GM23338 (cell line): ENCODE measurements at regions not wholly inside any gene's neighbourhood (a gene's known extent, or its start where the extent isn't known, plus 50 kb on each side); places are given as distances from the start of the nearest gene placed in this dataset.

Source experiments
- ATAC-seq: fragments of 200-7000 bp; cut with Tn5 transposase; 3 replicates; pipeline ENCODE4 v1.9.1; 2020
- DNase-seq: peaks from one replicate; pipeline ENCODE4 v3.0.0-alpha.2; 2015; ENCODE audit warnings: low spot score
- H2AFZ ChIP-seq: fragments of 200-600 bp; sonication (generic); 2 replicates; pipeline ENCODE4 v1.8.0; 2016; ENCODE audit warnings: antibody characterized with exemption, mild to moderate bottlenecking, moderate library complexity
- H3F3A ChIP-seq: fragments of 200-600 bp; sonication (generic); replicated peaks from 2 replicates; pipeline ENCODE4 v1.8.0; 2017; ENCODE audit warnings: antibody characterized with exemption, mixed run types, low read depth
- H3K27ac ChIP-seq: fragments of 200-600 bp; sonication (generic); 2 replicates; pipeline ENCODE4 v1.6.1; 2016; ENCODE audit warnings: low read depth
- H3K27me3 ChIP-seq: fragments of 200-600 bp; sonication (generic); 2 replicates; pipeline ENCODE4 v1.8.0; 2016; ENCODE audit warnings: mild to moderate bottlenecking, mixed run types, moderate library complexity; ENCODE audit not compliant: insufficient read depth
- H3K36me3 ChIP-seq: fragments of 200-600 bp; sonication (generic); 2 replicates; pipeline ENCODE4 v1.8.0; 2016; ENCODE audit warnings: mild to moderate bottlenecking; ENCODE audit not compliant: insufficient read depth
- H3K4me1 ChIP-seq: fragments of 200-600 bp; sonication (generic); 2 replicates; pipeline ENCODE4 v1.8.0; 2016; ENCODE audit warnings: mild to moderate bottlenecking, moderate library complexity; ENCODE audit not compliant: insufficient read depth
- H3K4me2 ChIP-seq: fragments of 200-600 bp; sonication (generic); 2 replicates; pipeline ENCODE4 v1.7.1; 2017; ENCODE audit warnings: mixed run types
- H3K4me3 ChIP-seq: fragments of 200-600 bp; sonication (generic); 2 replicates; pipeline ENCODE4 v1.6.1; 2016; ENCODE audit warnings: mixed run types
- H3K79me2 ChIP-seq: fragments of 200-600 bp; sonication (generic); replicated peaks from 2 replicates; pipeline ENCODE4 v1.8.0; 2017; ENCODE audit warnings: mild to moderate bottlenecking; ENCODE audit not compliant: insufficient read depth
- H3K9me2 ChIP-seq: fragments of 200-600 bp; sonication (generic); 2 replicates; pipeline ENCODE4 v1.8.0; 2017; ENCODE audit not compliant: insufficient read depth
- H4K20me1 ChIP-seq: fragments of 200-600 bp; sonication (generic); replicated peaks from 2 replicates; pipeline ENCODE4 v1.8.0; 2017; ENCODE audit warnings: mild to moderate bottlenecking; ENCODE audit not compliant: insufficient read depth
- H3K27ac Mint-ChIP-seq: 2 replicates; pipeline ENCODE4 v1.8.0; 2020; ENCODE audit warnings: inconsistent platforms, mild to moderate bottlenecking, moderate library complexity, mixed read lengths
- H3K27me3 Mint-ChIP-seq: 3 replicates; pipeline ENCODE4 v1.8.0; 2022; ENCODE audit warnings: low read depth, mild to moderate bottlenecking, moderate library complexity, mixed read lengths, inconsistent platforms; ENCODE audit not compliant: insufficient read depth, poor library complexity
- H3K36me3 Mint-ChIP-seq: 3 replicates; pipeline ENCODE4 v1.8.0; 2021; ENCODE audit warnings: low read depth, mild to moderate bottlenecking, inconsistent platforms, moderate library complexity, mixed read lengths
- H3K4me1 Mint-ChIP-seq: 3 replicates; pipeline ENCODE4 v1.8.0; 2020; ENCODE audit warnings: mild to moderate bottlenecking, inconsistent platforms, mixed read lengths
- H3K4me3 Mint-ChIP-seq: 3 replicates; pipeline ENCODE4 v1.8.0; 2021; ENCODE audit warnings: moderate library complexity, mild to moderate bottlenecking, inconsistent platforms, mixed read lengths
- H3K9me3 Mint-ChIP-seq: 3 replicates; pipeline ENCODE4 v1.8.0; 2020; ENCODE audit warnings: moderate library complexity, mild to moderate bottlenecking, inconsistent platforms, mixed read lengths
- CREB1 ChIP-seq: fragments of 250-450 bp; sonication (Bioruptor Pico); IDR thresholded peaks from 2 replicates; pipeline ENCODE4 v1.5.0; 2020; ENCODE audit warnings: low read depth, mild to moderate bottlenecking, moderate library complexity
- EZH2phosphoT487 ChIP-seq: fragments of 200-600 bp; sonication (generic); IDR thresholded peaks from one replicate; pipeline ENCODE4 v1.8.1; 2018; ENCODE audit warnings: antibody characterized with exemption; ENCODE audit not compliant: unreplicated experiment
- JUNB ChIP-seq: IDR thresholded peaks from one replicate; pipeline ENCODE4 v1.6.1; 2016; ENCODE audit warnings: antibody characterized with exemption; ENCODE audit not compliant: unreplicated experiment
- NANOG ChIP-seq: IDR thresholded peaks from 2 replicates; pipeline ENCODE4 v1.6.1; 2016; ENCODE audit warnings: antibody characterized with exemption, borderline replicate concordance
- POLR2AphosphoS5 ChIP-seq: IDR thresholded peaks from 2 replicates; pipeline ENCODE4 v1.6.1; 2016; ENCODE audit warnings: antibody characterized with exemption, low read depth
- STAT1 ChIP-seq: IDR thresholded peaks from one replicate; pipeline ENCODE4 v1.6.1; 2016; ENCODE audit warnings: antibody characterized with exemption; ENCODE audit not compliant: unreplicated experiment
- ZNF114 ChIP-seq: fragments of 250-450 bp; sonication (Bioruptor Pico); IDR thresholded peaks from 2 replicates; pipeline ENCODE4 v1.5.0; 2020; ENCODE audit warnings: mild to moderate bottlenecking, moderate library complexity
- ZNF331 ChIP-seq: fragments of 250-450 bp; sonication (Bioruptor Pico); IDR thresholded peaks from 2 replicates; pipeline ENCODE4 v1.5.0; 2020; ENCODE audit warnings: low read depth, mild to moderate bottlenecking, moderate library complexity
- TF ChIP-seq, protein P1 (sequence below), 2 experiments: fragments of 200-600 bp in 1 of 2; sonication (generic) in 1 of 2; conservative IDR thresholded peaks; 2 replicates each; pipeline versions ENCODE4 v1.5.1 to v1.6.1; 2016 to 2017; ENCODE audit warnings: antibody characterized with exemption in 2 of 2, low read depth in 2 of 2, mild to moderate bottlenecking in 2 of 2, moderate library complexity in 1 of 2
- TF ChIP-seq, protein P2 (sequence below): IDR thresholded peaks from 2 replicates; pipeline ENCODE4 v1.6.1; 2016; ENCODE audit warnings: antibody characterized with exemption
- TF ChIP-seq, protein P3 (sequence below): IDR thresholded peaks from one replicate; pipeline ENCODE4 v1.6.1; 2018; ENCODE audit warnings: antibody characterized with exemption; ENCODE audit not compliant: unreplicated experiment
- TF ChIP-seq, protein P4 (sequence below): fragments of 250-450 bp; sonication (Bioruptor Pico); IDR thresholded peaks from 2 replicates; pipeline ENCODE4 v1.5.0; 2020; ENCODE audit warnings: mild to moderate bottlenecking, moderate library complexity

DNA sequence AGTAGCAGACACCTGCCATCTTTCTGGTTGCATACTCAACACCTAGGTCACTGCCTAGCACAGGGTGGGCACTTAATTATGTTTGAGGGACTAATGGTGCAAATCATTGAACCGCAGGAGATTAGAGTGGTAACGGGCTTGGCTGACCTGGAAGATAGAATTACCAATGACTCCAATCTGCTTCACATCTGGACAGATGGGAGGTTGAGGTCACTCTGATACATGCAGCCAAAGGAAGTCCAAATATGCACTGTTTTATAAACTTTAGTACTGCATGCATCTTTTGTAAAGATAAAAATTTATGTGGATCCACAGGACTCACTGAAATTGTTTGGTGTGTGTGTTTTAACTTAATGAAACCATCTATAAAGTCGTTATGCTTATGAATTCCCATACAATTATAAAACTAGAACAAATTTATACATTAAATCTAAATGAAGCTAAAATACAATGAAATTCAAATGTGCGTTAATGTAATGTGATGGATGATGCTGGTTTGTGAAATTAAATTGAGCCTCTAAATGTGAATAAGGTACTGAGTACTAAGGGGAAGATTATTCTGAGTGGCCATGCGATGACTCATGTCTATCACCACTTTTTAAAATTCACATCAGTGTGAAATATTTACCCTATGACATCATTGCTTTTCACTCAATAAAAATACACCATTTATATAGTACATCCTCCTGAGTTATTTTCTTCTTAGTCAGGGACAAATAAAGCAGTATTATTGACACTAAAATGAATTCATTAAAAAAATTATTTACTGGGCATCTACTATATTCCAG lies 224.7 kb upstream of the FAM78B start:
- Histone ChIP-seq H3F3A (no peaks in the 10 kb centered on the region), H3K9me2 (peaks cover 8% of the 10 kb centered on the region), H2AFZ (no peak overlapping the region), H3K4me1 (no peaks in the 10 kb centered on the region), H3K79me2 (no peaks in the 10 kb centered on the region), H3K4me2 (no peak overlapping the region), H3K36me3 (no peaks in the 10 kb centered on the region), H3K4me3 (no peak overlapping the region), H3K27ac (no peak overlapping the region), H3K27me3 (no peaks in the 10 kb centered on the region), H4K20me1 (no peaks in the 10 kb centered on the region)
- no peak overlapping the region for H3K27ac Mint-ChIP-seq
- DNase-seq (no peak), ATAC-seq (no peak)
- H3K4me1 Mint-ChIP-seq, result peaks cover 3% of the 10 kb centered on the region; the same call in 1 of the 3 replicates
- TF ChIP-seq, protein P1, sequence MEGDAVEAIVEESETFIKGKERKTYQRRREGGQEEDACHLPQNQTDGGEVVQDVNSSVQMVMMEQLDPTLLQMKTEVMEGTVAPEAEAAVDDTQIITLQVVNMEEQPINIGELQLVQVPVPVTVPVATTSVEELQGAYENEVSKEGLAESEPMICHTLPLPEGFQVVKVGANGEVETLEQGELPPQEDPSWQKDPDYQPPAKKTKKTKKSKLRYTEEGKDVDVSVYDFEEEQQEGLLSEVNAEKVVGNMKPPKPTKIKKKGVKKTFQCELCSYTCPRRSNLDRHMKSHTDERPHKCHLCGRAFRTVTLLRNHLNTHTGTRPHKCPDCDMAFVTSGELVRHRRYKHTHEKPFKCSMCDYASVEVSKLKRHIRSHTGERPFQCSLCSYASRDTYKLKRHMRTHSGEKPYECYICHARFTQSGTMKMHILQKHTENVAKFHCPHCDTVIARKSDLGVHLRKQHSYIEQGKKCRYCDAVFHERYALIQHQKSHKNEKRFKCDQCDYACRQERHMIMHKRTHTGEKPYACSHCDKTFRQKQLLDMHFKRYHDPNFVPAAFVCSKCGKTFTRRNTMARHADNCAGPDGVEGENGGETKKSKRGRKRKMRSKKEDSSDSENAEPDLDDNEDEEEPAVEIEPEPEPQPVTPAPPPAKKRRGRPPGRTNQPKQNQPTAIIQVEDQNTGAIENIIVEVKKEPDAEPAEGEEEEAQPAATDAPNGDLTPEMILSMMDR (conservative IDR thresholded peaks at IDR 0.05; ENCODE audit: low read depth in 2 of 2), result no peak
- TF ChIP-seq, protein P2, sequence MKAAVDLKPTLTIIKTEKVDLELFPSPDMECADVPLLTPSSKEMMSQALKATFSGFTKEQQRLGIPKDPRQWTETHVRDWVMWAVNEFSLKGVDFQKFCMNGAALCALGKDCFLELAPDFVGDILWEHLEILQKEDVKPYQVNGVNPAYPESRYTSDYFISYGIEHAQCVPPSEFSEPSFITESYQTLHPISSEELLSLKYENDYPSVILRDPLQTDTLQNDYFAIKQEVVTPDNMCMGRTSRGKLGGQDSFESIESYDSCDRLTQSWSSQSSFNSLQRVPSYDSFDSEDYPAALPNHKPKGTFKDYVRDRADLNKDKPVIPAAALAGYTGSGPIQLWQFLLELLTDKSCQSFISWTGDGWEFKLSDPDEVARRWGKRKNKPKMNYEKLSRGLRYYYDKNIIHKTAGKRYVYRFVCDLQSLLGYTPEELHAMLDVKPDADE, result no peak
- TF ChIP-seq EZH2phosphoT487 (no peak), POLR2AphosphoS5 (no peak), JUNB (no peak), STAT1 (no peak), CREB1 (no peak), NANOG (no peak), ZNF331 (CRISPR knock-in tag) (no peak), ZNF114 (no peak)
- TF ChIP-seq, protein P3, sequence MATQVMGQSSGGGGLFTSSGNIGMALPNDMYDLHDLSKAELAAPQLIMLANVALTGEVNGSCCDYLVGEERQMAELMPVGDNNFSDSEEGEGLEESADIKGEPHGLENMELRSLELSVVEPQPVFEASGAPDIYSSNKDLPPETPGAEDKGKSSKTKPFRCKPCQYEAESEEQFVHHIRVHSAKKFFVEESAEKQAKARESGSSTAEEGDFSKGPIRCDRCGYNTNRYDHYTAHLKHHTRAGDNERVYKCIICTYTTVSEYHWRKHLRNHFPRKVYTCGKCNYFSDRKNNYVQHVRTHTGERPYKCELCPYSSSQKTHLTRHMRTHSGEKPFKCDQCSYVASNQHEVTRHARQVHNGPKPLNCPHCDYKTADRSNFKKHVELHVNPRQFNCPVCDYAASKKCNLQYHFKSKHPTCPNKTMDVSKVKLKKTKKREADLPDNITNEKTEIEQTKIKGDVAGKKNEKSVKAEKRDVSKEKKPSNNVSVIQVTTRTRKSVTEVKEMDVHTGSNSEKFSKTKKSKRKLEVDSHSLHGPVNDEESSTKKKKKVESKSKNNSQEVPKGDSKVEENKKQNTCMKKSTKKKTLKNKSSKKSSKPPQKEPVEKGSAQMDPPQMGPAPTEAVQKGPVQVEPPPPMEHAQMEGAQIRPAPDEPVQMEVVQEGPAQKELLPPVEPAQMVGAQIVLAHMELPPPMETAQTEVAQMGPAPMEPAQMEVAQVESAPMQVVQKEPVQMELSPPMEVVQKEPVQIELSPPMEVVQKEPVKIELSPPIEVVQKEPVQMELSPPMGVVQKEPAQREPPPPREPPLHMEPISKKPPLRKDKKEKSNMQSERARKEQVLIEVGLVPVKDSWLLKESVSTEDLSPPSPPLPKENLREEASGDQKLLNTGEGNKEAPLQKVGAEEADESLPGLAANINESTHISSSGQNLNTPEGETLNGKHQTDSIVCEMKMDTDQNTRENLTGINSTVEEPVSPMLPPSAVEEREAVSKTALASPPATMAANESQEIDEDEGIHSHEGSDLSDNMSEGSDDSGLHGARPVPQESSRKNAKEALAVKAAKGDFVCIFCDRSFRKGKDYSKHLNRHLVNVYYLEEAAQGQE, result no peak
- TF ChIP-seq, protein P4, sequence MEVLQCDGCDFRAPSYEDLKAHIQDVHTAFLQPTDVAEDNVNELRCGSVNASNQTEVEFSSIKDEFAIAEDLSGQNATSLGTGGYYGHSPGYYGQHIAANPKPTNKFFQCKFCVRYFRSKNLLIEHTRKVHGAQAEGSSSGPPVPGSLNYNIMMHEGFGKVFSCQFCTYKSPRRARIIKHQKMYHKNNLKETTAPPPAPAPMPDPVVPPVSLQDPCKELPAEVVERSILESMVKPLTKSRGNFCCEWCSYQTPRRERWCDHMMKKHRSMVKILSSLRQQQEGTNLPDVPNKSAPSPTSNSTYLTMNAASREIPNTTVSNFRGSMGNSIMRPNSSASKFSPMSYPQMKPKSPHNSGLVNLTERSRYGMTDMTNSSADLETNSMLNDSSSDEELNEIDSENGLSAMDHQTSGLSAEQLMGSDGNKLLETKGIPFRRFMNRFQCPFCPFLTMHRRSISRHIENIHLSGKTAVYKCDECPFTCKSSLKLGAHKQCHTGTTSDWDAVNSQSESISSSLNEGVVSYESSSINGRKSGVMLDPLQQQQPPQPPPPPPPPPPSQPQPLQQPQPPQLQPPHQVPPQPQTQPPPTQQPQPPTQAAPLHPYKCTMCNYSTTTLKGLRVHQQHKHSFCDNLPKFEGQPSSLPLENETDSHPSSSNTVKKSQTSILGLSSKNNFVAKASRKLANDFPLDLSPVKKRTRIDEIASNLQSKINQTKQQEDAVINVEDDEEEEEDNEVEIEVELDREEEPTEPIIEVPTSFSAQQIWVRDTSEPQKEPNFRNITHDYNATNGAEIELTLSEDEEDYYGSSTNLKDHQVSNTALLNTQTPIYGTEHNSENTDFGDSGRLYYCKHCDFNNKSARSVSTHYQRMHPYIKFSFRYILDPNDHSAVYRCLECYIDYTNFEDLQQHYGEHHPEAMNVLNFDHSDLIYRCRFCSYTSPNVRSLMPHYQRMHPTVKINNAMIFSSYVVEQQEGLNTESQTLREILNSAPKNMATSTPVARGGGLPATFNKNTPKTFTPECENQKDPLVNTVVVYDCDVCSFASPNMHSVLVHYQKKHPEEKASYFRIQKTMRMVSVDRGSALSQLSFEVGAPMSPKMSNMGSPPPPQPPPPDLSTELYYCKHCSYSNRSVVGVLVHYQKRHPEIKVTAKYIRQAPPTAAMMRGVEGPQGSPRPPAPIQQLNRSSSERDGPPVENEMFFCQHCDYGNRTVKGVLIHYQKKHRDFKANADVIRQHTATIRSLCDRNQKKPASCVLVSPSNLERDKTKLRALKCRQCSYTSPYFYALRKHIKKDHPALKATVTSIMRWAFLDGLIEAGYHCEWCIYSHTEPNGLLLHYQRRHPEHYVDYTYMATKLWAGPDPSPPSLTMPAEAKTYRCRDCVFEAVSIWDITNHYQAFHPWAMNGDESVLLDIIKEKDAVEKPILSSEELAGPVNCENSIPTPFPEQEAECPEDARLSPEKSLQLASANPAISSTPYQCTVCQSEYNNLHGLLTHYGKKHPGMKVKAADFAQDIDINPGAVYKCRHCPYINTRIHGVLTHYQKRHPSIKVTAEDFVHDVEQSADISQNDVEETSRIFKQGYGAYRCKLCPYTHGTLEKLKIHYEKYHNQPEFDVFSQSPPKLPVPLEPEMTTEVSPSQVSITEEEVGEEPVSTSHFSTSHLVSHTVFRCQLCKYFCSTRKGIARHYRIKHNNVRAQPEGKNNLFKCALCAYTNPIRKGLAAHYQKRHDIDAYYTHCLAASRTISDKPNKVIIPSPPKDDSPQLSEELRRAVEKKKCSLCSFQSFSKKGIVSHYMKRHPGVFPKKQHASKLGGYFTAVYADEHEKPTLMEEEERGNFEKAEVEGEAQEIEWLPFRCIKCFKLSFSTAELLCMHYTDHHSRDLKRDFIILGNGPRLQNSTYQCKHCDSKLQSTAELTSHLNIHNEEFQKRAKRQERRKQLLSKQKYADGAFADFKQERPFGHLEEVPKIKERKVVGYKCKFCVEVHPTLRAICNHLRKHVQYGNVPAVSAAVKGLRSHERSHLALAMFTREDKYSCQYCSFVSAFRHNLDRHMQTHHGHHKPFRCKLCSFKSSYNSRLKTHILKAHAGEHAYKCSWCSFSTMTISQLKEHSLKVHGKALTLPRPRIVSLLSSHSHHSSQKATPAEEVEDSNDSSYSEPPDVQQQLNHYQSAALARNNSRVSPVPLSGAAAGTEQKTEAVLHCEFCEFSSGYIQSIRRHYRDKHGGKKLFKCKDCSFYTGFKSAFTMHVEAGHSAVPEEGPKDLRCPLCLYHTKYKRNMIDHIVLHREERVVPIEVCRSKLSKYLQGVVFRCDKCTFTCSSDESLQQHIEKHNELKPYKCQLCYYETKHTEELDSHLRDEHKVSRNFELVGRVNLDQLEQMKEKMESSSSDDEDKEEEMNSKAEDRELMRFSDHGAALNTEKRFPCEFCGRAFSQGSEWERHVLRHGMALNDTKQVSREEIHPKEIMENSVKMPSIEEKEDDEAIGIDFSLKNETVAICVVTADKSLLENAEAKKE (CRISPR knock-in tag), result no peak
- no peaks in the 10 kb centered on the region for H3K9me3 Mint-ChIP-seq
- no peaks in the 10 kb centered on the region for H3K27me3 Mint-ChIP-seq
- H3K36me3 Mint-ChIP-seq, result no peaks in the 10 kb centered on the region
- H3K4me3 Mint-ChIP-seq, result no peak overlapping the region
